ENCODE measurements at regions not wholly inside any gene's neighbourhood (a gene's known extent, or its start where the extent isn't known, plus 50 kb on each side); places are given as distances from the start of the nearest gene placed in this dataset.

- ChIA-PET POLR2A (no interaction called here), SMC1A (ENCODE audit: uncharacterized antibody, unreplicated experiment) (no interaction called here), CTCF (interaction anchor here (0.9 to 2.0 kb wide), 2 partner anchors 11 to 639 kb away, joined by 3 to 4 read pairs; no protein-coding TSS in a partner anchor), RAD21 (ENCODE audit: unreplicated experiment) (no interaction called here)
- Histone ChIP-seq H3K4me2 (ENCODE audit: control insufficient read depth, insufficient read depth) (no peak overlapping the region), H3K4me3 (no peak overlapping the region), H2AFZ (ENCODE audit: control insufficient read depth, low read depth, low read length) (no peak overlapping the region), H3K79me2 (ENCODE audit: control insufficient read depth, insufficient read depth, low read length) (no peaks in the 10 kb centered on the region), H4K20me1 (ENCODE audit: control insufficient read depth, insufficient read depth) (no peaks in the 10 kb centered on the region), H3K4me1 (ENCODE audit: control insufficient read depth, insufficient read depth, low read length) (no peaks in the 10 kb centered on the region), H3K36me3 (ENCODE audit: control insufficient read depth in 2 of 2, insufficient read depth in 2 of 2, low read length in 1 of 2) (no peaks in the 10 kb centered on the region), H3K27me3 (replicated peaks in 1 of 2; ENCODE audit: control insufficient read depth in 2 of 2, insufficient read depth in 2 of 2, low read length in 1 of 2) (no peaks in the 10 kb centered on the region), H3K27ac (ENCODE audit: control insufficient read depth, insufficient read depth) (no peak overlapping the region), H3K9ac (ENCODE audit: control insufficient read depth, insufficient read depth, low read length) (no peak overlapping the region), H3K9me3 (replicated peaks; ENCODE audit: control insufficient read depth, insufficient read depth, low read length) (no peaks in the 10 kb centered on the region)
- TF ChIP-seq E2F4 (IDR thresholded peaks at IDR 0.05; ENCODE audit: low read depth, low read length) (no peak), TARDBP (IDR thresholded peaks at IDR 0.05; ENCODE audit: borderline replicate concordance) (no peak), ZNF592 (IDR thresholded peaks at IDR 0.05) (no peak), ATF7 (IDR thresholded peaks at IDR 0.05; ENCODE audit: low read depth) (no peak), SP1 (IDR thresholded peaks at IDR 0.05; ENCODE audit: low read depth, low read length) (no peak)
- no peak for ATAC-seq
- WGBS (ENCODE audit: insufficient coverage, insufficient replicate concordance, low lambda C conversion rate, missing lambda C conversion rate) = 0% methylated on average over 3 of the region's 3 CpGs
- in situ Hi-C loops (cut with MboI) (no loop called here), intact Hi-C loops (cut with micrococcal nuclease; ENCODE audit: unreplicated experiment) (no loop called here)
- DNase-seq (ENCODE audit: low read depth, low spot score) = no peak
- no TSS peak for BruUV-seq (replicated peaks)
- no peak for FAIRE-seq
These were observed 857.4 kb upstream of the CDH2 start for GRCh38 chr18:29034113-29034856.
